GM12872 (cell line): ENCODE measurements at regions not wholly inside any gene's neighbourhood (a gene's known extent, or its start where the extent isn't known, plus 50 kb on each side); places are given as distances from the start of the nearest gene placed in this dataset.

ENCODE experiments used
- CTCF ChIP-seq: IDR thresholded peaks from 3 replicates; pipeline ENCODE4 v1.5.1; 2011; ENCODE audit warnings: low read depth, mild to moderate bottlenecking, low read length, moderate library complexity; ENCODE audit not compliant: insufficient read depth

- no peak for TF ChIP-seq CTCF
Measured at GRCh38 chr11:114938799-114939198, 260.5 kb downstream of the NXPE2 start.

- TF ChIP-seq CTCF: no peak
Measured at GRCh38 chr11:114942207-114942606, 263.9 kb downstream of the NXPE2 start.

GRCh38 chr11:114949614-114950351 is 271.5 kb downstream of the NXPE2 start:
- TF ChIP-seq CTCF: no peak

GRCh38 chr11:114953039-114953438 is 274.7 kb downstream of the NXPE2 start:
- TF ChIP-seq CTCF: 0 out of 3 replicates have a peak, but pooled peaks have one; percentile 7

- TF ChIP-seq CTCF: no peak
Measured at GRCh38 chr11:114955923-114956322, 277.6 kb downstream of the NXPE2 start.

- no peak for TF ChIP-seq CTCF
Measured at GRCh38 chr11:114956566-114956965, 278.2 kb downstream of the NXPE2 start.

- TF ChIP-seq CTCF: no peak
Measured at GRCh38 chr11:114959953-114960505, 281.7 kb downstream of the NXPE2 start.
